ENCODE measurements at regions not wholly inside any gene's neighbourhood (a gene's known extent, or its start where the extent isn't known, plus 50 kb on each side); places are given as distances from the start of the nearest gene placed in this dataset.

- no peak for TF ChIP-seq CTCF (IDR thresholded peaks at IDR 0.05; ENCODE audit: unreplicated experiment)
- Mint-ChIP-seq H3K36me3 (ENCODE audit: low read depth, unreplicated experiment) (no peaks in the 10 kb centered on the region), H3K27ac (ENCODE audit: unreplicated experiment) (no peak overlapping the region)
Observed at GRCh38 chr4:56130606-56131155, 181.9 kb downstream of the CEP135 start.

GRCh38 chr4:56129431-56129861 lies 180.7 kb downstream of the CEP135 start:
- no peak overlapping the region for H3K27ac Mint-ChIP-seq (ENCODE audit: unreplicated experiment)

More at GRCh38 chr4:56130606-56131155, 181.9 kb downstream of the CEP135 start:
- H3K9me3 Mint-ChIP-seq (ENCODE audit: unreplicated experiment), result no peaks in the 10 kb centered on the region
- no peak for DNase-seq (ENCODE audit: low spot score)
- no peak overlapping the region for H3K4me3 Mint-ChIP-seq (ENCODE audit: unreplicated experiment)
- peaks cover 27% of the 10 kb centered on the region for H3K4me1 Mint-ChIP-seq (ENCODE audit: unreplicated experiment)
- peaks cover 1% of the 10 kb centered on the region for H3K27me3 Mint-ChIP-seq (ENCODE audit: unreplicated experiment)

GRCh38 chr4:56128213-56128612 lies 179.5 kb downstream of the CEP135 start:
- H3K36me3 Mint-ChIP-seq (ENCODE audit: low read depth, unreplicated experiment), result no peaks in the 10 kb centered on the region
- no peaks in the 10 kb centered on the region for H3K9me3 Mint-ChIP-seq (ENCODE audit: unreplicated experiment)
- no peak overlapping the region for H3K4me3 Mint-ChIP-seq (ENCODE audit: unreplicated experiment)
- TF ChIP-seq CTCF (IDR thresholded peaks at IDR 0.05; ENCODE audit: unreplicated experiment), result no peak
- H3K27ac Mint-ChIP-seq (ENCODE audit: unreplicated experiment), result peak overlapping the region; percentile 65
- H3K27me3 Mint-ChIP-seq (ENCODE audit: unreplicated experiment), result no peaks in the 10 kb centered on the region
- H3K4me1 Mint-ChIP-seq (ENCODE audit: unreplicated experiment), result peaks cover 21% of the 10 kb centered on the region
- no peak for DNase-seq (ENCODE audit: low spot score)

More at GRCh38 chr4:56129431-56129861, 180.7 kb downstream of the CEP135 start:
- Mint-ChIP-seq H3K9me3 (ENCODE audit: unreplicated experiment) (no peaks in the 10 kb centered on the region), H3K4me1 (ENCODE audit: unreplicated experiment) (peaks cover 25% of the 10 kb centered on the region), H3K4me3 (ENCODE audit: unreplicated experiment) (no peak overlapping the region), H3K36me3 (ENCODE audit: low read depth, unreplicated experiment) (no peaks in the 10 kb centered on the region), H3K27me3 (ENCODE audit: unreplicated experiment) (no peaks in the 10 kb centered on the region)
- TF ChIP-seq CTCF (IDR thresholded peaks at IDR 0.05; ENCODE audit: unreplicated experiment), result peak; percentile 67
- DNase-seq (ENCODE audit: low spot score), result peak; percentile 16

- Mint-ChIP-seq H3K27me3 (ENCODE audit: unreplicated experiment) (no peaks in the 10 kb centered on the region), H3K9me3 (ENCODE audit: unreplicated experiment) (no peaks in the 10 kb centered on the region), H3K36me3 (ENCODE audit: low read depth, unreplicated experiment) (no peaks in the 10 kb centered on the region), H3K27ac (ENCODE audit: unreplicated experiment) (peak overlapping the region; percentile 65), H3K4me1 (ENCODE audit: unreplicated experiment) (peaks cover 21% of the 10 kb centered on the region), H3K4me3 (ENCODE audit: unreplicated experiment) (no peak overlapping the region)
- TF ChIP-seq CTCF (IDR thresholded peaks at IDR 0.05; ENCODE audit: unreplicated experiment), result no peak
- no peak for DNase-seq (ENCODE audit: low spot score)
Observed at GRCh38 chr4:56127716-56128115, 179.0 kb downstream of the CEP135 start.

- Mint-ChIP-seq H3K36me3 (ENCODE audit: low read depth, unreplicated experiment) (no peaks in the 10 kb centered on the region), H3K4me3 (ENCODE audit: unreplicated experiment) (no peak overlapping the region), H3K27ac (ENCODE audit: unreplicated experiment) (no peak overlapping the region), H3K27me3 (ENCODE audit: unreplicated experiment) (no peaks in the 10 kb centered on the region), H3K9me3 (ENCODE audit: unreplicated experiment) (no peaks in the 10 kb centered on the region), H3K4me1 (ENCODE audit: unreplicated experiment) (peaks cover 11% of the 10 kb centered on the region)
- DNase-seq (ENCODE audit: low spot score), result no peak
- no peak for TF ChIP-seq CTCF (IDR thresholded peaks at IDR 0.05; ENCODE audit: unreplicated experiment)
Observed at GRCh38 chr4:56123547-56123946, 174.8 kb downstream of the CEP135 start.
